GM12873 (cell line): ENCODE measurements at regions not wholly inside any gene's neighbourhood (a gene's known extent, or its start where the extent isn't known, plus 50 kb on each side); places are given as distances from the start of the nearest gene placed in this dataset.

ENCODE experiments used
- TF ChIP-seq, protein P1 (sequence below): IDR thresholded peaks from 2 replicates; pipeline ENCODE4 v1.5.1; 2012; ENCODE audit warnings: low read depth, mild to moderate bottlenecking, moderate library complexity, low read length, control low read depth; ENCODE audit not compliant: insufficient read depth; ENCODE audit errors: missing control alignments

GRCh38 chr5:107268241-107268640, 402.5 kb downstream of the EFNA5 start:
- TF ChIP-seq, protein P1, sequence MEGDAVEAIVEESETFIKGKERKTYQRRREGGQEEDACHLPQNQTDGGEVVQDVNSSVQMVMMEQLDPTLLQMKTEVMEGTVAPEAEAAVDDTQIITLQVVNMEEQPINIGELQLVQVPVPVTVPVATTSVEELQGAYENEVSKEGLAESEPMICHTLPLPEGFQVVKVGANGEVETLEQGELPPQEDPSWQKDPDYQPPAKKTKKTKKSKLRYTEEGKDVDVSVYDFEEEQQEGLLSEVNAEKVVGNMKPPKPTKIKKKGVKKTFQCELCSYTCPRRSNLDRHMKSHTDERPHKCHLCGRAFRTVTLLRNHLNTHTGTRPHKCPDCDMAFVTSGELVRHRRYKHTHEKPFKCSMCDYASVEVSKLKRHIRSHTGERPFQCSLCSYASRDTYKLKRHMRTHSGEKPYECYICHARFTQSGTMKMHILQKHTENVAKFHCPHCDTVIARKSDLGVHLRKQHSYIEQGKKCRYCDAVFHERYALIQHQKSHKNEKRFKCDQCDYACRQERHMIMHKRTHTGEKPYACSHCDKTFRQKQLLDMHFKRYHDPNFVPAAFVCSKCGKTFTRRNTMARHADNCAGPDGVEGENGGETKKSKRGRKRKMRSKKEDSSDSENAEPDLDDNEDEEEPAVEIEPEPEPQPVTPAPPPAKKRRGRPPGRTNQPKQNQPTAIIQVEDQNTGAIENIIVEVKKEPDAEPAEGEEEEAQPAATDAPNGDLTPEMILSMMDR: no peak

GRCh38 chr5:107266100-107266499, 404.6 kb downstream of the EFNA5 start:
- TF ChIP-seq, protein P1: no peak

- TF ChIP-seq, protein P1: no peak
Observed at GRCh38 chr5:107265193-107265592, 405.5 kb downstream of the EFNA5 start.

GRCh38 chr5:107263387-107264018, 407.2 kb downstream of the EFNA5 start:
- TF ChIP-seq, protein P1: no peak

- TF ChIP-seq, protein P1: no peak
Observed at GRCh38 chr5:107257885-107258520, 412.7 kb downstream of the EFNA5 start.

GRCh38 chr5:107254902-107255234, 415.9 kb downstream of the EFNA5 start:
- TF ChIP-seq, protein P1: no peak

DNA sequence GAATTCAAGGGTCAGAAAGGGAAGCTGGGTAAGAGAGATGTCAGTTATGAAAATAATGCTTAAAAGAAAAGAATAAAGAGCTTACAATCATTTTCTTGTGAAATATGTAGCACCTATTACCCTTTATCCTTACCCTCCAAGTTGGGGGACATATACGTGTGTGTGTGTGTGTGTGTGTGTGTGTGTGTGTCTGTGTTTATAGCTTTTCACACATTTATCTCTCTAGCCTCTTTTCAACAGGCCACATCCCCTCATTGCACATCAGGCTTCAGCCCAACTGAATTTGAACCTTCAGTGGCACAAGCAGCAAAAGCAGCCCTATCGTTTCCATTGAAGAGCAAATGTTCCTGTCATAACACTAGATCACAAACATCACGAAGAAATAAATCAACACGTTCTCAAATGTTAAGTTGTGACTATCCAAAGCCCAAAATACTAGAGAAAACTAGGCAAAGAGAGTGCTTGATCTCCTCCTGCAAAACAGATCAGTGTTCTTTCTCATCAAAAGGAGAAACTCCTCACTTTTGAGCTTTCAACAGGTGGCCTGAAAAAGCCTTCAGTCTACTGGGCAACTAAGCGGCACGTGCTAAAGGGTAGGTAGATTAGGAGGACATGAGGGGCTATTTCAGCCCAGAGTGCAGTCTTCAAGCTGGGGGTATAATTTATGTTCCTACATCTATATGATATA, 416.4 kb downstream of the EFNA5 start:
- TF ChIP-seq, protein P1: no peak
